Uterus (tissue), 3 donors: ENCODE measurements at regions not wholly inside any gene's neighbourhood (a gene's known extent, or its start where the extent isn't known, plus 50 kb on each side); places are given as distances from the start of the nearest gene placed in this dataset.

Experiments used
- DNase-seq, 2 donors: peaks; one replicate each; pipeline ENCODE4 v3.0.0-alpha.2; 2019 to 2020
- H3K27ac ChIP-seq, 2 donors: fragments of 200-600 bp; sonication (generic); 1 replicate in 1 of 2; 2 replicates in 1 of 2; pipeline ENCODE4 v1.5.1; 2016 to 2018
- H3K27me3 ChIP-seq, 2 donors: fragments of 200-600 bp; sonication (generic); one replicate each; pipeline ENCODE4 v1.5.1; 2018 to 2019; ENCODE audit warnings: control low read depth in 1 of 2
- H3K36me3 ChIP-seq, 2 donors: fragments of 200-600 bp; sonication (generic); one replicate each; pipeline ENCODE4 v1.5.1; 2019; ENCODE audit warnings: control low read depth in 1 of 2
- H3K4me1 ChIP-seq, 2 donors: fragments of 200-600 bp; sonication (generic); one replicate each; pipeline ENCODE4 v1.5.1; 2018 to 2019; ENCODE audit warnings: control low read depth in 1 of 2
- H3K4me3 ChIP-seq, 2 donors: fragments of 200-600 bp; sonication (generic); 1 replicate in 1 of 2; 2 replicates in 1 of 2; pipeline ENCODE4 v1.5.1; 2018 to 2019; ENCODE audit warnings: mild to moderate bottlenecking in 1 of 2
- H3K9me3 ChIP-seq, 2 donors: fragments of 200-600 bp; sonication (generic); one replicate each; pipeline ENCODE4 v1.5.1; 2019; ENCODE audit warnings: control low read depth in 1 of 2
- CTCF ChIP-seq, 4 experiments: fragments of 200-600 bp in 2 of 4; fragments of 450-650 bp in 2 of 4; sonication (generic) in 2 of 4; IDR thresholded peaks; one replicate each; pipeline ENCODE4 v1.5.1; 2016 to 2019; ENCODE audit warnings: antibody characterized with exemption in 4 of 4, mild to moderate bottlenecking in 2 of 4, moderate library complexity in 1 of 4
- POLR2A ChIP-seq, 2 donors: fragments of 450-650 bp; IDR thresholded peaks; one replicate each; pipeline ENCODE4 v1.6.1; 2016; ENCODE audit warnings: antibody characterized with exemption in 2 of 2, mild to moderate bottlenecking in 1 of 2, moderate library complexity in 1 of 2
- intact Hi-C: fragments of 100-400 bp; cut with DNase I; formaldehyde crosslinking; loops from one replicate; pipeline ENCODE4 v1.15.1; 2023; ENCODE audit warnings: low total_unique reads
- donor health status: DM: yes; HTN: yes; CAD: no.

GRCh38 chr16:79713609-79714309, 113.2 kb upstream of the MAF start:
- H3K36me3 ChIP-seq, result no peaks in the 10 kb centered on the region
- no peak overlapping the region for H3K4me3 ChIP-seq
- TF ChIP-seq CTCF (IDR thresholded peaks at IDR 0.05) (no peak), POLR2A (IDR thresholded peaks at IDR 0.05) (no peak)
- no peaks in the 10 kb centered on the region for H3K4me1 ChIP-seq
- H3K27me3 ChIP-seq, result no peaks in the 10 kb centered on the region
- DNase-seq, result no peak
- intact Hi-C loops, result no loop called here
- no peaks in the 10 kb centered on the region for H3K9me3 ChIP-seq
- H3K27ac ChIP-seq, result peak overlapping the region; percentile 23 to 42

DNA sequence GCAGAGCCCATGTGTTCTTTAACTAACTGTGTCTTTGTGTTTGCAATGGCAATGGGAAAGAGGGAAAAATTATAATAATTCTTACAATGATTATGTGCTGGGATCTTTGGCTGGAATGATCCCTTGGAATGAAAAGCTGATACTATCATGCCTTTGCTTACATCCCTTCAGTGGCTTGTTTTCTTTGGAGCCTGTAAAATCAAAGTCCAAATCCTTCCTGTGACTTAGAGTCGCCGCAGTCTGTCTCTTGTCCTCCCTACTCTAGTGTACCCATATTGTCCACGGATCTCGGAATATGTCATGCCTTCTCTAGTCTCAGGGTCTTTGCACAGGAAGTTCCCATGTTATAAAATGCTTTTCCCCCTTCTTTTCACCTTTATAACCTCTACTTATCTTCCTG, 111.7 kb upstream of the MAF start:
- Histone ChIP-seq H3K4me1 (no peaks in the 10 kb centered on the region), H3K36me3 (no peaks in the 10 kb centered on the region), H3K4me3 (no peak overlapping the region), H3K27me3 (no peaks in the 10 kb centered on the region), H3K27ac (no peak overlapping the region), H3K9me3 (no peaks in the 10 kb centered on the region)
- DNase-seq, result no peak
- TF ChIP-seq POLR2A (IDR thresholded peaks at IDR 0.05), result no peak
- no peak for TF ChIP-seq CTCF (IDR thresholded peaks at IDR 0.05)
- intact Hi-C loops, result no loop called here

GRCh38 chr16:79707876-79708275, 107.3 kb upstream of the MAF start:
- H3K27me3 ChIP-seq, result no peaks in the 10 kb centered on the region
- no peak overlapping the region for H3K4me3 ChIP-seq
- TF ChIP-seq CTCF (IDR thresholded peaks at IDR 0.05) (no peak), POLR2A (IDR thresholded peaks at IDR 0.05) (no peak)
- no peaks in the 10 kb centered on the region for H3K36me3 ChIP-seq
- no peaks in the 10 kb centered on the region for H3K4me1 ChIP-seq
- H3K27ac ChIP-seq, result peak overlapping the region in 1 of 2 donors; percentile 13
- peak; percentile 66 to 81 for DNase-seq
- intact Hi-C loops, result no loop called here
- no peaks in the 10 kb centered on the region for H3K9me3 ChIP-seq

DNA sequence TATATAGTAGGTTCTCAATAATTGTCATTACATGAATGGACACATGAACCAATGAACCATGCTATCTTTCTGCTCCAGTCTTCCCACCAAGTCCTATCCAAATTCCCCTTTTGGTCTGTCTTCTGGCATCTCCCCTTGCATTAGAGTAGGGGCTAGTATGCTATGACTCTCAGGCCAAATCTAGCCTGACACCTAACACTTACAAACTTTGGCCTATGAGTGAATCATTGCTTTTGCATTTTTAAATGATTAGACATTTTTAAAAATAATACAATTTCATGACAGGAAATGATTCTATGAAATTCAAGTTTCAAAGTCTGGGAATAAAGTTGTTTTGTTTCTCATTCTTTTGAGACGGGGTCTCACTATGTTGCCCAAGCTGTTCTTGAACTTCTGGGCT, 102.5 kb upstream of the MAF start:
- intact Hi-C loops, result no loop called here

More for the DNA sequence above, 102.5 kb upstream of the MAF start:
- H3K27me3 ChIP-seq, result no peaks in the 10 kb centered on the region
- H3K9me3 ChIP-seq, result no peaks in the 10 kb centered on the region
- no peak overlapping the region for H3K4me3 ChIP-seq
- H3K27ac ChIP-seq, result no peak overlapping the region
- no peaks in the 10 kb centered on the region for H3K4me1 ChIP-seq
- TF ChIP-seq POLR2A (IDR thresholded peaks at IDR 0.05) (no peak), CTCF (IDR thresholded peaks at IDR 0.05) (no peak)
- DNase-seq, result no peak
- H3K36me3 ChIP-seq, result no peaks in the 10 kb centered on the region
